OCI-LY7 (cell line): ENCODE measurements at regions not wholly inside any gene's neighbourhood (a gene's known extent, or its start where the extent isn't known, plus 50 kb on each side); places are given as distances from the start of the nearest gene placed in this dataset.

ENCODE experiments used
- CTCF ChIP-seq: fragments of 200-600 bp; sonication (generic); conservative IDR thresholded peaks from 2 replicates; pipeline ENCODE4 v1.5.1; 2014; ENCODE audit warnings: mild to moderate bottlenecking, antibody characterized with exemption, low read length, moderate library complexity, mixed read lengths
- EZH2phosphoT487 ChIP-seq: fragments of 200-600 bp; sonication (generic); IDR thresholded peaks from 2 replicates; pipeline ENCODE4 v1.6.1; 2018; ENCODE audit warnings: low read depth, borderline replicate concordance, mild to moderate bottlenecking, mixed run types, antibody characterized with exemption, low read length, moderate library complexity, mixed read lengths

GRCh38 chr14:54132496-54132895, 175.9 kb upstream of the BMP4 start:
- TF ChIP-seq CTCF (no peak), EZH2phosphoT487 (no peak)
